Thyroid gland (tissue), 4 donors: ENCODE measurements at regions not wholly inside any gene's neighbourhood (a gene's known extent, or its start where the extent isn't known, plus 50 kb on each side); places are given as distances from the start of the nearest gene placed in this dataset.

ENCODE experiments used
- POLR2A ChIP-seq, 2 donors: fragments of 450-650 bp; IDR thresholded peaks; one replicate each; pipeline ENCODE4 v1.6.1; 2017; ENCODE audit warnings: antibody characterized with exemption in 2 of 2, mild to moderate bottlenecking in 2 of 2, moderate library complexity in 1 of 2
- TF ChIP-seq, protein P1 (sequence below), 6 experiments: fragments of 200-600 bp in 3 of 6; fragments of 450-650 bp in 3 of 6; sonication (generic) in 3 of 6; IDR thresholded peaks; one replicate each; pipeline ENCODE4 v1.5.1; 2016 to 2019; ENCODE audit warnings: antibody characterized with exemption in 6 of 6, mild to moderate bottlenecking in 2 of 6, inconsistent platforms in 1 of 6, moderate library complexity in 1 of 6

GRCh38 chr14:32258336-32258993 is 55.4 kb upstream of the RNU6-8 start:
- TF ChIP-seq, protein P1, sequence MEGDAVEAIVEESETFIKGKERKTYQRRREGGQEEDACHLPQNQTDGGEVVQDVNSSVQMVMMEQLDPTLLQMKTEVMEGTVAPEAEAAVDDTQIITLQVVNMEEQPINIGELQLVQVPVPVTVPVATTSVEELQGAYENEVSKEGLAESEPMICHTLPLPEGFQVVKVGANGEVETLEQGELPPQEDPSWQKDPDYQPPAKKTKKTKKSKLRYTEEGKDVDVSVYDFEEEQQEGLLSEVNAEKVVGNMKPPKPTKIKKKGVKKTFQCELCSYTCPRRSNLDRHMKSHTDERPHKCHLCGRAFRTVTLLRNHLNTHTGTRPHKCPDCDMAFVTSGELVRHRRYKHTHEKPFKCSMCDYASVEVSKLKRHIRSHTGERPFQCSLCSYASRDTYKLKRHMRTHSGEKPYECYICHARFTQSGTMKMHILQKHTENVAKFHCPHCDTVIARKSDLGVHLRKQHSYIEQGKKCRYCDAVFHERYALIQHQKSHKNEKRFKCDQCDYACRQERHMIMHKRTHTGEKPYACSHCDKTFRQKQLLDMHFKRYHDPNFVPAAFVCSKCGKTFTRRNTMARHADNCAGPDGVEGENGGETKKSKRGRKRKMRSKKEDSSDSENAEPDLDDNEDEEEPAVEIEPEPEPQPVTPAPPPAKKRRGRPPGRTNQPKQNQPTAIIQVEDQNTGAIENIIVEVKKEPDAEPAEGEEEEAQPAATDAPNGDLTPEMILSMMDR (IDR thresholded peaks at IDR 0.05), result no peak
- TF ChIP-seq POLR2A (IDR thresholded peaks at IDR 0.05), result no peak
